ENCODE measurements at regions not wholly inside any gene's neighbourhood (a gene's known extent, or its start where the extent isn't known, plus 50 kb on each side); places are given as distances from the start of the nearest gene placed in this dataset.
"Not testable (repeated sequence)": the region's sequence is repeated elsewhere in the genome, so short reads cannot be mapped to it uniquely, and the experiment has no call there.

- DNase-seq, result no peak
Observed at GRCh38 chr6:115873901-115874300, 186.8 kb downstream of the FRK start.

DNA sequence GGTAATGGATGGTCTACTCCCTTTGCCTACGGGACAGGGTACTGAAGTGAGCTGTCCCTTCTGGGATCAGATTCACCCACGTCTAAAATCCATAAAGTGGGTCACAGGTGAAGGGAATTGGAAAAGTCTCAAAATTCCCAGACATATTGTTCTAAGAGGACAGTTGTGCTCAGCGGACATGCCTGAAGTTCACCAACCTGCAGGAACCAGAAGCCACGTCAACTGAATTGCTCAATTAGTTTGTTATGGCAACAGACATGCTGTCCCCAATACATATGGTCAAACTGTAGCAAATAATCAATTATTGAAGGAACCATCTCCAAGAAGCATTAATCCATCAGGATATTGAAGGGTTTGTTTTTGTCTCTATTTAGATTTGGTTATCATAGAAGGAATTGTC, 190.2 kb downstream of the FRK start:
- no peak for DNase-seq

- no peak for DNase-seq
Observed at GRCh38 chr6:115865914-115866313, 194.8 kb downstream of the FRK start.

GRCh38 chr6:115863211-115863610, 197.5 kb downstream of the FRK start:
- DNase-seq, result no peak

DNA sequence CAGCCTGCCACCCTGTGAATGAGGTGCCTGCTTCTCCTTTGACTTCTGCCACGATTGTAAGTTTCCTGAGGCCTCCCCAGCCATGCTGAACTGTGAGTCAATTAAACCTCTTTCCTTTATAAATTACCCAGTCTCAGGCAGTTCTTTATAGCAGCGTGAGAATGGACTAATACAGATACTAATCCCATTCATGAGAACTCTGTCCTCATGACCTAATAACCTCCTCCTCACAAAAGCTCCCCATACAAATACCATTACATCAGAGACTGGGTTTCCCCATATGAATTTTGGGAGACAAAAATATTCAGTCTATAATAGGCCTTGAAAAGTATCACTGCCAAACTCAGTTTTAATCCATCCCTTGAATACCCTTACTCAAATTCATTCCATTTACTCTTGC, 199.0 kb downstream of the FRK start:
- DNase-seq, result not testable (repeated sequence)

GRCh38 chr6:115859577-115859976, 201.1 kb downstream of the FRK start:
- DNase-seq, result not testable (repeated sequence)

- DNase-seq, result no peak
Observed at GRCh38 chr6:115854866-115855665, 205.6 kb downstream of the FRK start.

- no peak for DNase-seq
Observed at GRCh38 chr6:115847671-115848070, 213.0 kb downstream of the FRK start.

GRCh38 chr6:115843945-115844344, 216.7 kb downstream of the FRK start:
- no peak for DNase-seq

GRCh38 chr6:115842338-115842737, 218.4 kb downstream of the FRK start:
- no peak for DNase-seq

DNA sequence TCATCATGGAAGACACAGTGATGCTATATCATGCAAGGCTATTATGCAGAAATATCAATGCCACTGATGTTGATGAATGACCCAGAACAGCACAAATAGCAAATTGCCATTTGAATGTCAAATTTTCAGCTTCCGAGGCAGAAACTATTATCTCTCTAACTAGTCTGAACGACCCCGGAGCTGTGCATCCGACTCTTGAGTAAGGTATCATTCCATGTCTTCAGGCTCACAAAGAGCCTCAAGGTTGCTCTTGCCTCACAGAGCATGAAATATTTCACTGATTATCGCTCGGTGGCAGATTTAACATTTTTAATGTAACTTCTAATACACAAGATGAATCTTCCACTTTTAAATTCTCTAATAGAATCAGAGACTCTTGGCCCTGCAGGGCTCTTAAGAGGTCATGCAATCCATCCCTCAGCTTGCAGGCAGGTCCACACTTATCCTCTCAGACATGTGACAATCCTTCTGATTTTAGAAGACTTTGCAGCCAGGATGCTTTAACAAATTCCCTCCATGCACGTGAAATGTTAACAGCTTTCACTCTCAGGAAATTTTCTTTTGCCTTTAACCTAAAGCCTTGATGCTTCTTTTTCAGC, 221.0 kb downstream of the FRK start:
- DNase-seq, result no peak

DNA sequence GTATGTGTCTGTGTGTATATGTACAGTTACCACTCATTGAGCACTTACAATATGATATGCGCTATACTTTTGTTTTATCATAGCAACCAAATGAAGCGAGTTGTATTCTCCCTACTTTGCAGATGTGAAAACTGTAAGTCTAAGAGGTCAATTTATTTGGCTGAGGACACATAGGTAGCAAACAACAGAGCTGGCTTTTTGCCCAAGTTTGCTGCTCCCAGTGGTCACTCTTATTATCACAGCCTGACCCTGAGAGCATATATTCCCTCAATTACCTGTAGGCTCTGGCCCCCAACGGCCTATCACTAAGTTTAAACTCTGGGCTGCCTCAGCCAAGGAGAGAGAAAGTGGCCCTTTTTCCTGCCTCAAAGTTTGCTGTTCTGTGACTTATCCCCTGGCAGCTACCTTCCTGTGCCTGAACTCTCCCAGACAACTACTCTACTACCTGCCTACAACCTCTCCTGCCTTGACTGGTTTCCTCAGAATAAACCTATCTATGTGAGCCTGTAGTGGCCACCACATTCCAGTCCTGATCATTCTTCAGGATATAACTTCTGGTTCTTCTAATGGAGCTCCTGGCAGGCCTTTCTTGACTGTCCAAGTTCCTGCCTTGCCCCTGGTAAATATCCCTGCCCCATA, 221.8 kb downstream of the FRK start:
- peak; percentile 3 to 11 for DNase-seq

DNA sequence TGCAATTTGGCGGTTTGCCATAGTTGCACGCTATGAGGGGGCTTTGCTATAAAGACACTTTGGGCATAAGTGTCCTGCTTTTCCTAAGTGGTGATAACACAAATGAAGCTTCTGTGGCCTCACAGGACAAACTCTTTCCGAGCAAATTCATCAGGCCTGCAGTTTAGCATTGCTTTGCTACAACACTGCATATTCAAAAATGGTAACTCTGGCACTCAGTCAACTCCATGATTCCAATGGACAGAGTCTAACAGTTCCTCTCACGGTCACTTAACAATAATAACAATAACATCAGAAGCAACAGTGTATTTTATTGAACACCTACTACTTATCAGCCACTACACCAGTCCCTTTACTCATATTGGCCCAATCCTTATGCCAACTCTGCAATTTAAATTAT, 222.5 kb downstream of the FRK start:
- DNase-seq, result no peak

- DNase-seq, result not testable (repeated sequence)
Observed at GRCh38 chr6:115836374-115836773, 224.3 kb downstream of the FRK start.

GRCh38 chr6:115835314-115835713, 225.4 kb downstream of the FRK start:
- no peak for DNase-seq

DNA sequence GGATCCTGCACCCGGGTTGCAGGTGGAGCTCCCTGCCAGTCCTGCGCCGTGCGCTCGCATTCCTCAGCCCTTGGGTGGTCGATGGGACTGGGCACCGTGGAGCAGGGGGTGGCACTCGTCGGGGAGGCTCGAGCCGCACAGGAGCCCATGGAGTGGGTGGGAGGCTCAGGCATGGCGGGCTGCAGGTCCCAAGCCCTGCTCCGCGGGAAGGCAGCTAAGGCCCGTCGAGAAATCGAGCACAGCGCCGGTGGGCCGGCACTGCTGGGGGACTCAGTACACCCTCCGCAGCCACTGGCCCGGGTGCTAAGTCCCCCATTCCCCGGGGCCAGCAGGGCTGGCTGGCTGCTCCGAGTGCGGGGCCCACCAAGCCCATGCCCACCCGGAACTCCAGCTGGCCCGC, 226.1 kb downstream of the FRK start:
- not testable (repeated sequence) for DNase-seq

DNA sequence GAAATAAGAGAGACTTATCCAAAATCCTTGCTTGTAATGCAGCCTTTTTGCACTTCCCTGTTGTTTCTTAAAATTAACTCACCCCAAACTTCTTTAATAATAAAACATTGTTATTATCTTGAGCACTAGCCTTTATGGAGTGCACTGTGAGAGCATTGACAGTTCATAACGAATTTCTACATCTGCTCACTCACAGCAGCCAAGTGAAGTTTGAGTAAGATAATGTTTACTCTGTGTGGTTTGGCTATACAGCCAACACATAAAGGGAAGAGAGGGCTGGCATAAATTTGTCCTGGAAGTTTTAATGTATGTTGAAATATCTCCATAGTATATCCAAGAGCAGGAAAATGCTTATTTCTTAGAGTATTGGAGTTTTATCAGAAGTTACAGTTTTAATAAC, 227.9 kb downstream of the FRK start:
- DNase-seq, result no peak

- DNase-seq, result no peak
Observed at GRCh38 chr6:115832186-115832585, 228.5 kb downstream of the FRK start.

GRCh38 chr6:115830895-115831294, 229.8 kb downstream of the FRK start:
- no peak for DNase-seq

DNA sequence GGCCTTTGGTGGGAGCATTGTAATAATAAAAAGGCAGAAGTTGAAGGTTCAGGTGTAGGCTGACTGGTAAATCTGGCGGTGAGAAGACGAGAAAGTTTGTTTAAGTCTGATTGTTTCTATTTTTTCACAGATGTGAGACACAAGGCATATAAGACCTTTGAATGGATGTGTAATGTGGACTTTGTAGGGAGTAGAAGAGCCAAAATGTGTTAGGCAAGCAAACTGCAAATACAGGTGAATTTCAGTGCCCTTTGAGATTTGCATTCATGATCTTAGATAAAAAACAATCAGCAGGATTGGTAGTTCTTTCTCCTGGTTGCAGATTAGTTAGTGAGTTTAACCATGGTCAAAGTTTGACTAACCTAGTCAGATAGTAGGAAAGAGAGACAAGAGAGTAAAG, 238.9 kb downstream of the FRK start:
- no peak for DNase-seq

DNA sequence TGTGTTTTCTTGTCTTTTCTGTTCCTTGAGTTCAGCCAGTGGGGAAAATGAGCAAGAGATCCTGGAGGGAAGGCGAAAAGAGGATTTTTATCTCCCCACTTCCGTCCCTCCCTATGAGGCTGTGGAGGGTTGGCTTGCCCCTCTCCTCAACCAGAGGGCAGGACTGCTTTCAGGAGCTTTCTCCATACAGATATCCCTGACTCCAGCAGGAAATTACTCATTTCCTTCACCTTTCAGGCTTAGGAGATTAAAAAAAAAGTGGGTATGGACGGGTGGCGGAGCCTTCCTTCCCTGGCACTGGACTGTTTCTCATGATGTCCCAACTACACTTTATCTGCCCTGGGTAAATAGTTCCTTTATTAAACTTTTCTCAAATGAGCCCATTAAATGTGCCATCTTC, 241.2 kb downstream of the FRK start:
- no peak for DNase-seq

- DNase-seq, result no peak
Observed at GRCh38 chr6:115817161-115817560, 243.5 kb downstream of the FRK start.

GRCh38 chr6:115814907-115815306, 245.8 kb downstream of the FRK start:
- DNase-seq, result no peak

- DNase-seq, result no peak
Observed at GRCh38 chr6:115811541-115811940, 249.2 kb downstream of the FRK start.

Data from Kasumi-1 (cell line).